NOMO-1 treated with dmso at 0.1 percent for 144 hours (cell line): ENCODE measurements at regions not wholly inside any gene's neighbourhood (a gene's known extent, or its start where the extent isn't known, plus 50 kb on each side); places are given as distances from the start of the nearest gene placed in this dataset.

Experiments used
- DNase-seq: peaks from one replicate; lab custom pipeline; 2025; ENCODE audit not compliant: unreplicated experiment; lab: John Stamatoyannopoulos, UW

GRCh38 chr7:16026253-16027020, 340.0 kb upstream of the MEOX2 start:
- DNase-seq: no peak

GRCh38 chr7:16025696-16026095, 339.2 kb upstream of the MEOX2 start:
- DNase-seq: no peak

- DNase-seq: no peak
These were observed 337.0 kb upstream of the MEOX2 start for GRCh38 chr7:16023503-16023902.

GRCh38 chr7:16023046-16023445, 336.6 kb upstream of the MEOX2 start:
- DNase-seq: no peak

- DNase-seq: no peak
These were observed 335.4 kb upstream of the MEOX2 start for GRCh38 chr7:16021851-16022250.

- DNase-seq: no peak
These were observed 329.5 kb upstream of the MEOX2 start for GRCh38 chr7:16015981-16016380.

- no peak for DNase-seq
These were observed 327.5 kb upstream of the MEOX2 start for GRCh38 chr7:16014031-16014430.

GRCh38 chr7:16007911-16008310, 321.4 kb upstream of the MEOX2 start:
- no peak for DNase-seq

- DNase-seq: no peak
These were observed 318.2 kb upstream of the MEOX2 start for GRCh38 chr7:16004702-16005101.

- no peak for DNase-seq
These were observed 315.0 kb upstream of the MEOX2 start for GRCh38 chr7:16001477-16001876.

- DNase-seq: no peak
These were observed 312.1 kb upstream of the MEOX2 start for GRCh38 chr7:15998617-15999016.

- DNase-seq: no peak
These were observed 308.5 kb upstream of the MEOX2 start for GRCh38 chr7:15995027-15995426.

- DNase-seq: no peak
These were observed 302.7 kb upstream of the MEOX2 start for GRCh38 chr7:15989194-15989593.

- DNase-seq: no peak
These were observed 299.3 kb upstream of the MEOX2 start for GRCh38 chr7:15985587-15986384.

GRCh38 chr7:15977663-15978062, 291.2 kb upstream of the MEOX2 start:
- no peak for DNase-seq

GRCh38 chr7:15972862-15973275, 286.4 kb upstream of the MEOX2 start:
- DNase-seq: no peak

- no peak for DNase-seq
These were observed 281.1 kb upstream of the MEOX2 start for GRCh38 chr7:15967551-15967950.

GRCh38 chr7:15967121-15967520, 280.6 kb upstream of the MEOX2 start:
- no peak for DNase-seq

GRCh38 chr7:15963206-15963605, 276.7 kb upstream of the MEOX2 start:
- DNase-seq: no peak

GRCh38 chr7:15954671-15955354, 268.3 kb upstream of the MEOX2 start:
- no peak for DNase-seq

- DNase-seq: no peak
These were observed 263.8 kb upstream of the MEOX2 start for GRCh38 chr7:15950299-15950698.

- DNase-seq: no peak
These were observed 261.3 kb upstream of the MEOX2 start for GRCh38 chr7:15947754-15948153.
